Spleen (tissue), 7 donors: ENCODE measurements at regions not wholly inside any gene's neighbourhood (a gene's known extent, or its start where the extent isn't known, plus 50 kb on each side); places are given as distances from the start of the nearest gene placed in this dataset.

Experiments
- CTCF ChIP-seq, 11 experiments: fragments of 200-600 bp in 7 of 11; fragments of 450-650 bp in 4 of 11; sonication (generic) in 4 of 11; IDR thresholded peaks in 8 of 11; conservative IDR thresholded peaks in 3 of 11; 1 replicate in 7 of 11; 2 replicates in 4 of 11; pipeline versions ENCODE4 v1.4.0 to v1.8.0; 2016 to 2021; ENCODE audit warnings: antibody characterized with exemption in 11 of 11, inconsistent platforms in 4 of 11, mild to moderate bottlenecking in 1 of 11
- POLR2A ChIP-seq, 3 donors: fragments of 450-650 bp; IDR thresholded peaks; one replicate each; pipeline ENCODE4 v1.5.1; 2017; ENCODE audit warnings: antibody characterized with exemption in 3 of 3, mild to moderate bottlenecking in 1 of 3
- donor health status: DM: no; HTN: no; CAD: no; lungs with moderate emphysema.
- donor health status: DM: no; HTN: no; CAD: no.
- donor health status: DM: no; HTN: no; CAD: no.

GRCh38 chr7:119105381-119105780, 880.9 kb downstream of the ANKRD7 start:
- TF ChIP-seq POLR2A (IDR thresholded peaks at IDR 0.05) (no peak), CTCF (IDR thresholded peaks at IDR 0.05 in 8 of 11, conservative IDR thresholded peaks at IDR 0.05 in 3 of 11) (no peak)
